ENCODE measurements at regions not wholly inside any gene's neighbourhood (a gene's known extent, or its start where the extent isn't known, plus 50 kb on each side); places are given as distances from the start of the nearest gene placed in this dataset.

DNA sequence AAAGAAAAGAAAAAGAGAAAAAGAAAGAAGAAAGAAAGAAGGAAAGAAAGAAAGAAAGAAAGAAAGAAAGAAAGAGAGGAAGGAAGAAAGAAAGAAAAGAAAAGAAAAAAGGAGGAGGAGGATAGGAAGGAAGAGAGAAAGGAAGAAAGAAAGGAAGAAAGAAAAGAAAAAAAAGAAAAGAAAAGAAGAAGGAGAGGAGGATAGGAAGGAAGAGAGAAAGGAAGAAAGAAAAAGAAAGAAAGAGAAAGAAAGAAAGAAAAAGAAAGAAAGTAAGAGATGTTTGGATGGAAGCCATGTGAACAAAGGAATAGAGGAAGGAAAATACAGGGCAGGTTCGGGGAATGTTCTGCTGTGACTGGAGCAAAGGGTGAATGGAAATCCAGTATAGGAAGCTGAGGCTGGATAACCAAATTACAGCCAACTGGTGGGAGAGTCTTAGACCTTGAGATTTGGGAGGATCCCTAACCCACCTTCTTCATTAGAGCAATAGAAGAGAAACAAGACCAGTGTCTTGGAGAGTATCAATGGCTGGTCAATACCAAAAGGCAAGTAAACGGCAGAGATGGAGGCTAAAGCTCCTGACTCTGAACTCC, 94.9 kb downstream of the RASSF10 start:
- H3K4me3 ChIP-seq (replicated peaks in 1 of 2; ENCODE audit: low read depth in 2 of 2, low read length in 2 of 2): no peak overlapping the region
- no peak for TF ChIP-seq CTCF (IDR thresholded peaks at IDR 0.05; ENCODE audit: low read depth, low read length)
- no peak for DNase-seq (ENCODE audit: low read depth in 2 of 2)

- TF ChIP-seq CTCF (IDR thresholded peaks at IDR 0.05; ENCODE audit: low read depth, low read length): no peak
- DNase-seq (ENCODE audit: low read depth in 2 of 2): peak in 1 of 2 donors; percentile 26
- H3K4me3 ChIP-seq (replicated peaks in 1 of 2; ENCODE audit: low read depth in 2 of 2, low read length in 2 of 2): no peak overlapping the region
Measured at GRCh38 chr11:13104619-13105236, 95.6 kb downstream of the RASSF10 start.

GRCh38 chr11:13105237-13105844, 96.2 kb downstream of the RASSF10 start:
- DNase-seq (ENCODE audit: low read depth in 2 of 2): peak in 1 of 2 donors; percentile 27
- no peak for TF ChIP-seq CTCF (IDR thresholded peaks at IDR 0.05; ENCODE audit: low read depth, low read length)
- H3K4me3 ChIP-seq (replicated peaks in 1 of 2; ENCODE audit: low read depth in 2 of 2, low read length in 2 of 2): no peak overlapping the region

DNA sequence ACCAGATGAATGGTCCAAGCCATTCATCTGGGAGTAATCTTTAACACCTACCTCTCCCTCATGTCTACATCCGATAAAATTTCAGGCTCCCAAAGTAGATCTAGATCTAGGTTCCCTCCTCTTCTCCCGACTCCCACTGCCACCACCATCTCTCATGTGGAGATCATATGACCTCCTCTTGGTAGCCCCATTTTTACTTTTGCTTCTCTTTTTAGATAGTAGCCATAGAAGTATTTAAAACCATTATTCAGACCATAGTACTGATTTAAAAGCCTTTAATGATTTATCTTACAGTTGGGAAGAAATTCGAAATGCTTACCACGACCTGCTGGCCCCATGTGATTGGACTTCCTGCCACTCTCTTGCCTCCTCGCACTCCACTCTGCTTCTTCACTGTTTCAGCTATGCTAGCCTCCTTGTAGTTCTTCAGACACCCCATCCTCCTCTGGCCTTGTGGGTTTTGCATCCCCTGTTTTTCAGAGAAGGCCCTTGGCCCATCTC, 98.5 kb downstream of the RASSF10 start:
- no peak for TF ChIP-seq CTCF (IDR thresholded peaks at IDR 0.05; ENCODE audit: low read depth, low read length)
- no peak for DNase-seq (ENCODE audit: low read depth in 2 of 2)
- no peak overlapping the region for H3K4me3 ChIP-seq (replicated peaks in 1 of 2; ENCODE audit: low read depth in 2 of 2, low read length in 2 of 2)

GRCh38 chr11:13108416-13108815, 99.3 kb downstream of the RASSF10 start:
- no peak for TF ChIP-seq CTCF (IDR thresholded peaks at IDR 0.05; ENCODE audit: low read depth, low read length)

DNA sequence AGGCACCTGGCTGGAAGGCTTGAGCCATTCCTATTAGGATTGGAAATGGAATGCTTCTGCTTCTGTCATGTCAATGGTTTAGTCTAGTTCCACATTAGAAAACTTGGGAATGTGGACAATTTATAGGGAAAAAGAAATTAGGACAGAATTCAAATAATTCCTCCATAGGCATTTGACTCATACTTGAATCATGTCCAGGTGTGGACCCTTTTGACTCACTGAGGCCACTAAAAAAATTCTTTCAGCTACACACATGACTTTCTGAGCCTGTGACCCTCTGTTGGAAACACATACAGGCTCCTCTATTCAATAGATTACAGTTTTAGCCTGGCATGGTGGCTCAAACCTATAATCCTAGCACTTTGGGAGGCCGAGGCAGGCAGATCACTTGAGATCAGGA, 100.5 kb downstream of the RASSF10 start:
- TF ChIP-seq CTCF (IDR thresholded peaks at IDR 0.05; ENCODE audit: low read depth, low read length): no peak
- no peak overlapping the region for H3K4me3 ChIP-seq (replicated peaks in 1 of 2; ENCODE audit: low read depth in 2 of 2, low read length in 2 of 2)
- DNase-seq (ENCODE audit: low read depth in 2 of 2): no peak

More at GRCh38 chr11:13108416-13108815, 99.3 kb downstream of the RASSF10 start:
- no peak overlapping the region for H3K4me3 ChIP-seq (replicated peaks in 1 of 2; ENCODE audit: low read depth in 2 of 2, low read length in 2 of 2)
- DNase-seq (ENCODE audit: low read depth in 2 of 2): no peak
